ENCODE measurements at regions not wholly inside any gene's neighbourhood (a gene's known extent, or its start where the extent isn't known, plus 50 kb on each side); places are given as distances from the start of the nearest gene placed in this dataset.

GRCh38 chr13:62210951-62211350 lies 795.3 kb upstream of the PCDH20 start:
- DNase-seq (ENCODE audit: extremely low spot score) = no peak
- Histone ChIP-seq H3K4me3 (no peak overlapping the region), H3K9me3 (no peaks in the 10 kb centered on the region), H3K27me3 (no peaks in the 10 kb centered on the region), H3K27ac (replicated peaks in 1 of 4) (no peak overlapping the region), H3K36me3 (no peaks in the 10 kb centered on the region), H3K4me1 (no peaks in the 10 kb centered on the region)
- intact Hi-C loops (cut with DNase I) = no loop called here
- no peak for TF ChIP-seq EP300 (IDR thresholded peaks at IDR 0.05)
- WGBS = 63% methylated on average over 3 of the region's 3 CpGs

- no peak overlapping the region for H3K4me3 ChIP-seq
- 78% methylated on average over 10 of the region's 10 CpGs for WGBS
- no peaks in the 10 kb centered on the region for H3K27me3 ChIP-seq
- TF ChIP-seq POLR2AphosphoS5 (IDR thresholded peaks at IDR 0.05) = no peak
- no peak for TF ChIP-seq POLR2A (IDR thresholded peaks at IDR 0.05; ENCODE audit: low read depth)
- TF ChIP-seq EP300 (IDR thresholded peaks at IDR 0.05) = no peak
- TF ChIP-seq CTCF (IDR thresholded peaks at IDR 0.05) = no peak
- intact Hi-C loops (cut with DNase I) = no loop called here
- DNase-seq (ENCODE audit: extremely low spot score) = no peak
- H3K9me3 ChIP-seq = no peaks in the 10 kb centered on the region
- no peaks in the 10 kb centered on the region for H3K4me1 ChIP-seq
- H3K27ac ChIP-seq (replicated peaks in 1 of 4) = no peak overlapping the region
- H3K36me3 ChIP-seq = no peaks in the 10 kb centered on the region
Observed at GRCh38 chr13:62209529-62209928, 793.9 kb upstream of the PCDH20 start.

- Histone ChIP-seq H3K4me3 (no peak overlapping the region), H3K27ac (replicated peaks in 1 of 4) (no peak overlapping the region), H3K36me3 (no peaks in the 10 kb centered on the region), H3K27me3 (no peaks in the 10 kb centered on the region), H3K4me1 (no peaks in the 10 kb centered on the region), H3K9me3 (no peaks in the 10 kb centered on the region)
- WGBS = 76% methylated on average over 2 of the region's 2 CpGs
- intact Hi-C loops (cut with DNase I) = no loop called here
- DNase-seq (ENCODE audit: extremely low spot score) = no peak
- TF ChIP-seq POLR2A (IDR thresholded peaks at IDR 0.05; ENCODE audit: low read depth) (no peak), CTCF (IDR thresholded peaks at IDR 0.05) (no peak), EP300 (IDR thresholded peaks at IDR 0.05) (no peak), POLR2AphosphoS5 (IDR thresholded peaks at IDR 0.05) (no peak)
Observed at GRCh38 chr13:62207388-62207787, 791.7 kb upstream of the PCDH20 start.

- intact Hi-C loops (cut with DNase I) = no loop called here
Observed at GRCh38 chr13:62206165-62206564, 790.5 kb upstream of the PCDH20 start.

GRCh38 chr13:62205273-62205672 lies 789.6 kb upstream of the PCDH20 start:
- no peak for DNase-seq (ENCODE audit: extremely low spot score)
- TF ChIP-seq POLR2A (IDR thresholded peaks at IDR 0.05; ENCODE audit: low read depth) (no peak), POLR2AphosphoS5 (IDR thresholded peaks at IDR 0.05) (no peak), EP300 (IDR thresholded peaks at IDR 0.05) (no peak), CTCF (IDR thresholded peaks at IDR 0.05) (no peak)
- no peaks in the 10 kb centered on the region for H3K9me3 ChIP-seq
- H3K27ac ChIP-seq (replicated peaks in 1 of 4) = no peak overlapping the region
- H3K4me3 ChIP-seq = no peak overlapping the region
- no peaks in the 10 kb centered on the region for H3K27me3 ChIP-seq
- 75% methylated on average over 3 of the region's 3 CpGs for WGBS
- H3K36me3 ChIP-seq = no peaks in the 10 kb centered on the region
- H3K4me1 ChIP-seq = no peaks in the 10 kb centered on the region
- intact Hi-C loops (cut with DNase I) = no loop called here

More at GRCh38 chr13:62206165-62206564, 790.5 kb upstream of the PCDH20 start:
- DNase-seq (ENCODE audit: extremely low spot score) = no peak
- Histone ChIP-seq H3K27me3 (no peaks in the 10 kb centered on the region), H3K4me3 (no peak overlapping the region), H3K9me3 (no peaks in the 10 kb centered on the region), H3K36me3 (no peaks in the 10 kb centered on the region), H3K4me1 (no peaks in the 10 kb centered on the region), H3K27ac (replicated peaks in 1 of 4) (no peak overlapping the region)
- TF ChIP-seq POLR2A (IDR thresholded peaks at IDR 0.05; ENCODE audit: low read depth) (no peak), POLR2AphosphoS5 (IDR thresholded peaks at IDR 0.05) (no peak), CTCF (IDR thresholded peaks at IDR 0.05) (no peak), EP300 (IDR thresholded peaks at IDR 0.05) (no peak)

Data from esophagus muscularis mucosa (tissue), 4 donors.